H1 (cell line): ENCODE measurements at regions not wholly inside any gene's neighbourhood (a gene's known extent, or its start where the extent isn't known, plus 50 kb on each side); places are given as distances from the start of the nearest gene placed in this dataset.

ENCODE experiments used
- ASH2L ChIP-seq: fragments of 200-600, 300-600 bp; sonication (generic); IDR thresholded peaks from one replicate; pipeline ENCODE4 v1.7.1; 2017; ENCODE audit warnings: low read length
- CBX8 ChIP-seq: fragments of 300-800, 300-1000 bp; sonication (generic); IDR thresholded peaks from 2 replicates; pipeline ENCODE4 v1.7.1; 2016; ENCODE audit warnings: low read depth, low read length, borderline replicate concordance
- CTBP2 ChIP-seq: IDR thresholded peaks from 2 replicates; pipeline ENCODE4 v1.7.0; 2011; ENCODE audit warnings: borderline replicate concordance, mild to moderate bottlenecking, moderate library complexity, mixed read lengths, low read length; ENCODE audit not compliant: insufficient read depth, insufficient read length
- GABPA ChIP-seq: IDR thresholded peaks from 2 replicates; pipeline ENCODE4 v1.6.1; 2011; ENCODE audit warnings: mild to moderate bottlenecking, low read length, moderate library complexity, borderline replicate concordance; ENCODE audit not compliant: insufficient read depth
- HDAC6 ChIP-seq: IDR thresholded peaks from one replicate; pipeline ENCODE4 v1.7.1; 2012; ENCODE audit warnings: low read depth, mild to moderate bottlenecking, inconsistent platforms, low read length, moderate library complexity
- SIN3A ChIP-seq, 2 experiments: IDR thresholded peaks in 1 of 2; conservative IDR thresholded peaks in 1 of 2; 2 replicates each; pipeline ENCODE4 v1.6.1; 2011 to 2012; ENCODE audit warnings: low read length in 2 of 2, improper control_type of control experiment in 1 of 2, low read depth in 1 of 2, mild to moderate bottlenecking in 1 of 2
- SIX5 ChIP-seq: IDR thresholded peaks from 2 replicates; pipeline ENCODE4 v1.6.1; 2011; ENCODE audit warnings: mild to moderate bottlenecking, low read depth, low read length
- SRF ChIP-seq: IDR thresholded peaks from 2 replicates; pipeline ENCODE4 v1.6.1; 2011; ENCODE audit warnings: mild to moderate bottlenecking, low read depth, low read length, moderate library complexity

GRCh38 chr21:35102488-35103371 lies 53.6 kb upstream of the RUNX1 start (continued):
- TF ChIP-seq GABPA (no peak), HDAC6 (no peak), SIN3A (conservative IDR thresholded peaks at IDR 0.05 in 1 of 2, IDR thresholded peaks at IDR 0.05 in 1 of 2; ENCODE audit: low read depth in 1 of 2, low read length in 2 of 2) (no peak), ASH2L (no peak), SIX5 (no peak), CBX8 (no peak), SRF (no peak), CTBP2 (no peak)
